Stimulated activated naive B cell treated with anti-CD40 and anti-IgM and Interleukin-4, amounts not matched to agents 10 μg/mL and 1 μg/mL and 100 μg/mL, for 72 hours (primary cell): ENCODE measurements at regions not wholly inside any gene's neighbourhood (a gene's known extent, or its start where the extent isn't known, plus 50 kb on each side); places are given as distances from the start of the nearest gene placed in this dataset.

ENCODE experiments used
- ATAC-seq, 2 donors: fragments of 150-1000 bp; cut with Tn5 transposase; replicated peaks; 2 replicates each; pipeline ENCODE4 v1.10.0; 2021; ENCODE audit warnings: moderate library complexity in 1 of 2
- DNase-seq: peaks from one replicate; pipeline ENCODE4 v3.0.0; 2021
- H3K27ac Mint-ChIP-seq: one replicate; pipeline ENCODE4 v1.8.0; 2022; ENCODE audit warnings: mild to moderate bottlenecking, mixed read lengths
- H3K27me3 Mint-ChIP-seq, 2 donors: one replicate each; pipeline ENCODE4 v1.8.0; 2022; ENCODE audit warnings: mixed read lengths in 2 of 2
- H3K36me3 Mint-ChIP-seq, 2 donors: one replicate each; pipeline ENCODE4 v1.8.0; 2022; ENCODE audit warnings: mixed read lengths in 2 of 2, mild to moderate bottlenecking in 1 of 2
- H3K4me1 Mint-ChIP-seq, 2 donors: one replicate each; pipeline ENCODE4 v1.8.0; 2022; ENCODE audit warnings: mixed read lengths in 2 of 2, mild to moderate bottlenecking in 1 of 2
- H3K4me3 Mint-ChIP-seq, 2 donors: one replicate each; pipeline ENCODE4 v1.8.0; 2022; ENCODE audit warnings: mild to moderate bottlenecking in 2 of 2, mixed read lengths in 2 of 2, moderate library complexity in 1 of 2
- H3K9me3 Mint-ChIP-seq, 2 donors: one replicate each; pipeline ENCODE4 v1.8.0; 2022; ENCODE audit warnings: mixed read lengths in 2 of 2, mild to moderate bottlenecking in 1 of 2

GRCh38 chr21:15493646-15494045, 236.1 kb upstream of the USP25 start:
- no peak overlapping the region for H3K4me3 Mint-ChIP-seq
- H3K27me3 Mint-ChIP-seq: no peaks in the 10 kb centered on the region
- no peaks in the 10 kb centered on the region for H3K9me3 Mint-ChIP-seq
- H3K27ac Mint-ChIP-seq: no peak overlapping the region
- ATAC-seq (no peak), DNase-seq (no peak)
- H3K4me1 Mint-ChIP-seq: peaks cover 0 to 6% of the 10 kb centered on the region in 2 donors
- H3K36me3 Mint-ChIP-seq: no peaks in the 10 kb centered on the region

GRCh38 chr21:15494481-15494880, 235.3 kb upstream of the USP25 start:
- Mint-ChIP-seq H3K36me3 (no peaks in the 10 kb centered on the region), H3K4me1 (peaks cover 0 to 6% of the 10 kb centered on the region in 2 donors), H3K27me3 (no peaks in the 10 kb centered on the region), H3K9me3 (no peaks in the 10 kb centered on the region), H3K27ac (no peak overlapping the region), H3K4me3 (no peak overlapping the region)
- no peak for ATAC-seq
- DNase-seq: no peak

DNA sequence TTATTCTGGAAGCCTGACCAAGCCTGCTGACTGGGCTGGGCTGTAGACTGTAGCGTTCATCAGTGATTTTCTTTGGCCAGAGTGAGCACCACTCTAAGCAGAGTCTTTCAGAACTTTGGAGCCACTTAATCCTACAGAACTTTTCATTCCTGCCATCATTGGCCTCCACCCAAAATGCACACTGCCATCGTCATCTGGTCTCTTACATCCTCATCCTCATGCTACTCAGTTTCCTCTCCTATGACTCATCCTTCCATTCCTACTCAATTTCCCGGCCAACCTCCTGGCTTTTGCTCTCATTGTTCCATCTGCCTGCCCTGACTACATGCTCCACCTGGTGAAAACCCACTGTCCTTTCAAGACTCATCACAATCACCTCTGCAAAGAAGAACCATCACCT, 233.8 kb upstream of the USP25 start:
- no peaks in the 10 kb centered on the region for H3K9me3 Mint-ChIP-seq
- DNase-seq: no peak
- no peak for ATAC-seq

GRCh38 chr21:15496911-15497310, 232.9 kb upstream of the USP25 start:
- H3K4me1 Mint-ChIP-seq: peaks cover 0 to 6% of the 10 kb centered on the region in 2 donors
- no peak for ATAC-seq
- H3K36me3 Mint-ChIP-seq: no peaks in the 10 kb centered on the region
- H3K27me3 Mint-ChIP-seq: no peaks in the 10 kb centered on the region
- H3K4me3 Mint-ChIP-seq: no peak overlapping the region
- no peak overlapping the region for H3K27ac Mint-ChIP-seq
- no peak for DNase-seq
- no peaks in the 10 kb centered on the region for H3K9me3 Mint-ChIP-seq

More for the DNA sequence above, 233.8 kb upstream of the USP25 start:
- Mint-ChIP-seq H3K4me1 (peaks cover 0 to 6% of the 10 kb centered on the region in 2 donors), H3K36me3 (no peaks in the 10 kb centered on the region), H3K4me3 (no peak overlapping the region), H3K27ac (no peak overlapping the region), H3K27me3 (no peaks in the 10 kb centered on the region)

GRCh38 chr21:15498455-15498854, 231.3 kb upstream of the USP25 start:
- ATAC-seq (peak; percentile 39 to 57), DNase-seq (no peak)
- no peak overlapping the region for H3K4me3 Mint-ChIP-seq
- peaks cover 0 to 2% of the 10 kb centered on the region in 2 donors for H3K9me3 Mint-ChIP-seq
- no peaks in the 10 kb centered on the region for H3K36me3 Mint-ChIP-seq
- no peaks in the 10 kb centered on the region for H3K27me3 Mint-ChIP-seq
- H3K27ac Mint-ChIP-seq: no peak overlapping the region
- peaks cover 0 to 6% of the 10 kb centered on the region in 2 donors for H3K4me1 Mint-ChIP-seq

DNA sequence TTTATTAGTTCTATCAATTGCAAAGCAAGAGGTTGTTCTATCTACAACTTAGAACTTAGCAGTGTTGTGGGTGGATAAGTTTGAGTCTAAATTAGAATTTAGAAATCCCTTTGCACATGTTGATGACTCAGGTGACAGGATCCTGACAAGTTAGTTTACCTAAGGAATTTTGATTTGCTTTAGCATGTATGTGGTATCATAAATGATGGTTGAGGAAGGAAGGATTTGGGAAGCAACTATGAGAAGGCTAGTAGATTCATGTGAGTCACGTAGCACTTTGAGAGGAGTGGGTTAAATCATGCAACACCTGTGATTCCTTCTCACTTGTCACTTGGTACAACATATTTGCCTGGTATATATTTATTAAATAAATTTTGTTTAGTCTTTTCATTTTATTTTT, 223.7 kb upstream of the USP25 start:
- Mint-ChIP-seq H3K4me1 (no peaks in the 10 kb centered on the region), H3K27me3 (no peaks in the 10 kb centered on the region), H3K27ac (no peak overlapping the region), H3K4me3 (no peak overlapping the region), H3K36me3 (no peaks in the 10 kb centered on the region), H3K9me3 (peaks cover 0 to 2% of the 10 kb centered on the region in 2 donors)
- ATAC-seq: no peak
- no peak for DNase-seq

GRCh38 chr21:15508554-15508953, 221.2 kb upstream of the USP25 start:
- ATAC-seq (no peak), DNase-seq (no peak)
- no peaks in the 10 kb centered on the region for H3K36me3 Mint-ChIP-seq
- H3K4me1 Mint-ChIP-seq: peaks cover 0 to 1% of the 10 kb centered on the region in 2 donors
- H3K4me3 Mint-ChIP-seq: no peak overlapping the region
- no peak overlapping the region for H3K27ac Mint-ChIP-seq
- no peaks in the 10 kb centered on the region for H3K27me3 Mint-ChIP-seq
- H3K9me3 Mint-ChIP-seq: no peaks in the 10 kb centered on the region

GRCh38 chr21:15514073-15514946, 215.5 kb upstream of the USP25 start:
- peaks cover 9 to 19% of the 10 kb centered on the region in 2 donors for H3K4me1 Mint-ChIP-seq

DNA sequence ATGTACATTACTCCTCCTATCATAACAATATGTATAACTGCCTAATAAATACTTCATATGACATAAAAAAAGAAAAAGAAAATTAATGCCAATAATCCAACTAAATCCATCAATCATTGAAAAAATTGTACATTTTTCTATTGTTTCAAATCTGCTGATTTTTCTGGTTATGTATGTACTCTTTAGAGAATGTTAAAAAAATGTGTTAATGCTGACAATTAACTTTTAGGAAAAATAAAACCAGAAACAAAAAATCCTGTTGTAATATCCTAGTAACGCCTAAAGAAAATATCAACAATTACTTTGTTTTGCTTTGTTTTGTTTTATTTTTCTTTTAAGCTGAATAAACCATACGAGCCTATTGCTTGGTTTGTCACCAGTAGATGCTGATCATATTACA, 213.9 kb upstream of the USP25 start:
- Mint-ChIP-seq H3K27me3 (no peaks in the 10 kb centered on the region), H3K4me3 (no peak overlapping the region), H3K9me3 (peaks cover 3 to 6% of the 10 kb centered on the region in 2 donors), H3K36me3 (peaks cover 2 to 7% of the 10 kb centered on the region in 2 donors), H3K4me1 (peaks cover 13 to 31% of the 10 kb centered on the region in 2 donors), H3K27ac (no peak overlapping the region)
- ATAC-seq: no peak
- no peak for DNase-seq

More at GRCh38 chr21:15514073-15514946, 215.5 kb upstream of the USP25 start:
- H3K4me3 Mint-ChIP-seq: peak overlapping the region; percentile 5 to 6
- H3K27ac Mint-ChIP-seq: peak overlapping the region; percentile 1
- H3K36me3 Mint-ChIP-seq: peaks cover 2 to 6% of the 10 kb centered on the region in 2 donors
- H3K27me3 Mint-ChIP-seq: no peaks in the 10 kb centered on the region
- peak; percentile 69 for DNase-seq
- ATAC-seq: peak; percentile 99
- peaks cover 3 to 6% of the 10 kb centered on the region in 2 donors for H3K9me3 Mint-ChIP-seq

GRCh38 chr21:15517394-15517793, 212.4 kb upstream of the USP25 start:
- Mint-ChIP-seq H3K27ac (no peak overlapping the region), H3K4me3 (no peak overlapping the region), H3K36me3 (peaks cover 2 to 7% of the 10 kb centered on the region in 2 donors), H3K9me3 (peaks cover 3 to 6% of the 10 kb centered on the region in 2 donors), H3K27me3 (no peaks in the 10 kb centered on the region), H3K4me1 (peaks cover 13 to 35% of the 10 kb centered on the region in 2 donors)
- ATAC-seq (no peak), DNase-seq (no peak)

DNA sequence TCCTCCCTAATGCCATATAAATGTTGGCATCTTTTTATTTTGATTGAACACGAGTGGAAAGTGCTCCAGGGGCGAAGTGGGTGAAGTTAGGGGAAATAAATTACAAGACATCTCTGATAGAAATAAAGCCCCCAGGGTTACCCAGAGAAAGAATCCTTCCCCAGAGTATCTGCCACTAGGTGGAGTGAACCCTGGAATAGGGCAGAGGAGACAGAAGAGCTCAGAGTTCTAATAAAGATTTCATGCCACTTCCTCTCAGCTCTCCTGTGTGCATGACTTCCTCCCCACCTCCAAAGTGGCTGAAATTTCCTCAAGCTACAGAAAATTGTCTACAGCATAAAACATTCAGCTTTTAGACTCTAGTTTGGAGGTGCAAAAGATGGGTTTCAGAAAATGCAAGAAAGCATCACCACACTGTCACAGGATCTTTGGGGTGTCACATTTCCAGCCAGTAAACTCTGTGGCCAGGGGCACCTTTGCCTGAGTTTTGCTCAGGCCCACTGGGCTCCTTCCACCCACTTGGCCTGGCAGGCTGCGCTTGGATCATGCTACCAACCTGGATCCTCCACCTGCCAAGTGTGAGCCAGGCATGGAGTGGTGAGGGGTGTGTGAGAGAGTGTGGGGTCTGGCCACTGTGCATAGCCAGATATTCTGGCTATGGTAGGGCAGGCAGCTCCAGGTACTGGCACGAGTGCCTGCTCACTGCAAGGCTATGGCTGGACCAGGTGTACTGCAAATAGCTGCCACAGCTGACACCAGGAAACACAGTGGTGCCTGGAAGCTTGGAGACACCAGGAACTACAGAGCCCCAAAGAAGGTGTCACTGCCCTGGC, 208.8 kb upstream of the USP25 start:
- Mint-ChIP-seq H3K27me3 (no peaks in the 10 kb centered on the region), H3K36me3 (peaks cover 2 to 7% of the 10 kb centered on the region in 2 donors), H3K9me3 (peaks cover 3 to 6% of the 10 kb centered on the region in 2 donors), H3K4me1 (peaks cover 4 to 24% of the 10 kb centered on the region in 2 donors), H3K4me3 (no peak overlapping the region), H3K27ac (no peak overlapping the region)
- DNase-seq (no peak), ATAC-seq (peak in 1 of 2 donors; percentile 43)

- DNase-seq (no peak), ATAC-seq (no peak)
- H3K27ac Mint-ChIP-seq: no peak overlapping the region
- H3K4me3 Mint-ChIP-seq: no peak overlapping the region
- peaks cover 2 to 7% of the 10 kb centered on the region in 2 donors for H3K36me3 Mint-ChIP-seq
- peaks cover 3 to 6% of the 10 kb centered on the region in 2 donors for H3K9me3 Mint-ChIP-seq
- H3K4me1 Mint-ChIP-seq: peaks cover 4 to 24% of the 10 kb centered on the region in 2 donors
- H3K27me3 Mint-ChIP-seq: no peaks in the 10 kb centered on the region
Observed at GRCh38 chr21:15521644-15522001, 208.2 kb upstream of the USP25 start.

GRCh38 chr21:15522148-15522547, 207.6 kb upstream of the USP25 start:
- no peak for DNase-seq
- Mint-ChIP-seq H3K4me1 (peaks cover 4 to 24% of the 10 kb centered on the region in 2 donors), H3K27ac (no peak overlapping the region), H3K36me3 (peaks cover 2 to 7% of the 10 kb centered on the region in 2 donors), H3K27me3 (no peaks in the 10 kb centered on the region), H3K9me3 (peaks cover 3 to 6% of the 10 kb centered on the region in 2 donors), H3K4me3 (no peak overlapping the region)
- no peak for ATAC-seq

GRCh38 chr21:15524855-15525254, 204.9 kb upstream of the USP25 start:
- Mint-ChIP-seq H3K36me3 (peaks cover under 1 to 1% of the 10 kb centered on the region in 2 donors), H3K27ac (no peak overlapping the region), H3K4me1 (peaks cover 4 to 22% of the 10 kb centered on the region in 2 donors), H3K9me3 (peaks cover under 1% of the 10 kb centered on the region in 2 donors), H3K27me3 (no peaks in the 10 kb centered on the region), H3K4me3 (no peak overlapping the region)
- ATAC-seq: no peak
- DNase-seq: no peak
